CD8-positive, alpha-beta memory T cell (primary cell): ENCODE measurements at regions not wholly inside any gene's neighbourhood (a gene's known extent, or its start where the extent isn't known, plus 50 kb on each side); places are given as distances from the start of the nearest gene placed in this dataset.
"Not testable (repeated sequence)": the region's sequence is repeated elsewhere in the genome, so short reads cannot be mapped to it uniquely, and the experiment has no call there.

ENCODE experiments used
- CTCF ChIA-PET: fragments of 350-600 bp; sonication (Branson Sonifier 250); formaldehyde crosslinking; loops from one replicate; lab custom pipeline; 2021; ENCODE audit warnings: antibody characterized with exemption; lab: Charles Lee
- POLR2A ChIA-PET: fragments of 350-600 bp; sonication (Branson Sonifier 250); formaldehyde crosslinking; loops from one replicate; lab custom pipeline; 2021; ENCODE audit warnings: antibody characterized with exemption; lab: Charles Lee
- DNase-seq, 5 donors: peaks; one replicate each; pipeline versions ENCODE4 v3.0.0 to v3.0.0-alpha.2; 2020 to 2022; ENCODE audit warnings: mixed read lengths in 1 of 5
- H3K27ac ChIP-seq: one replicate; pipeline ENCODE4 v1.7.0; 2013; ENCODE audit warnings: low read depth, mild to moderate bottlenecking, low read length, moderate library complexity
- H3K27me3 ChIP-seq: 2 replicates; pipeline ENCODE4 v1.7.0; 2013; ENCODE audit warnings: low read length, mild to moderate bottlenecking; ENCODE audit not compliant: insufficient read depth, poor library complexity, severe bottlenecking
- H3K36me3 ChIP-seq: 2 replicates; pipeline ENCODE4 v1.7.0; 2013; ENCODE audit warnings: mild to moderate bottlenecking, low read length, moderate library complexity; ENCODE audit not compliant: insufficient read depth
- H3K4me1 ChIP-seq: 2 replicates; pipeline ENCODE4 v1.7.0; 2013; ENCODE audit warnings: mild to moderate bottlenecking, low read length, moderate library complexity; ENCODE audit not compliant: insufficient read depth
- H3K4me3 ChIP-seq: 2 replicates; pipeline ENCODE4 v1.7.0; 2013; ENCODE audit warnings: mild to moderate bottlenecking, low read length
- H3K9me3 ChIP-seq: 2 replicates; pipeline ENCODE4 v1.7.0; 2013; ENCODE audit warnings: mild to moderate bottlenecking, low read length
- H3K27ac Mint-ChIP-seq, 8 donors: one replicate each; pipeline ENCODE4 v1.8.0; 2020 to 2021; ENCODE audit warnings: mixed read lengths in 8 of 8, mild to moderate bottlenecking in 6 of 8, inconsistent platforms in 3 of 8, moderate library complexity in 3 of 8
- H3K27me3 Mint-ChIP-seq, 2 donors: one replicate each; pipeline ENCODE4 v1.8.0; 2020 to 2021; ENCODE audit warnings: mixed read lengths in 2 of 2, mild to moderate bottlenecking in 1 of 2, moderate library complexity in 1 of 2
- H3K36me3 Mint-ChIP-seq, 3 donors: one replicate each; pipeline ENCODE4 v1.8.0; 2020 to 2021; ENCODE audit warnings: mixed read lengths in 3 of 3, inconsistent platforms in 1 of 3, mild to moderate bottlenecking in 1 of 3
- H3K4me1 Mint-ChIP-seq, 3 donors: one replicate each; pipeline ENCODE4 v1.8.0; 2020 to 2021; ENCODE audit warnings: mixed read lengths in 3 of 3, inconsistent platforms in 1 of 3, mild to moderate bottlenecking in 1 of 3
- H3K4me3 Mint-ChIP-seq, 7 donors: one replicate each; pipeline ENCODE4 v1.8.0; 2020 to 2021; ENCODE audit warnings: mixed read lengths in 7 of 7, mild to moderate bottlenecking in 6 of 7, moderate library complexity in 4 of 7, inconsistent platforms in 2 of 7
- H3K9me3 Mint-ChIP-seq, 5 donors: one replicate each; pipeline ENCODE4 v1.8.0; 2020 to 2022; ENCODE audit warnings: mixed read lengths in 5 of 5, mild to moderate bottlenecking in 3 of 5, moderate library complexity in 2 of 5, inconsistent platforms in 1 of 5

DNA sequence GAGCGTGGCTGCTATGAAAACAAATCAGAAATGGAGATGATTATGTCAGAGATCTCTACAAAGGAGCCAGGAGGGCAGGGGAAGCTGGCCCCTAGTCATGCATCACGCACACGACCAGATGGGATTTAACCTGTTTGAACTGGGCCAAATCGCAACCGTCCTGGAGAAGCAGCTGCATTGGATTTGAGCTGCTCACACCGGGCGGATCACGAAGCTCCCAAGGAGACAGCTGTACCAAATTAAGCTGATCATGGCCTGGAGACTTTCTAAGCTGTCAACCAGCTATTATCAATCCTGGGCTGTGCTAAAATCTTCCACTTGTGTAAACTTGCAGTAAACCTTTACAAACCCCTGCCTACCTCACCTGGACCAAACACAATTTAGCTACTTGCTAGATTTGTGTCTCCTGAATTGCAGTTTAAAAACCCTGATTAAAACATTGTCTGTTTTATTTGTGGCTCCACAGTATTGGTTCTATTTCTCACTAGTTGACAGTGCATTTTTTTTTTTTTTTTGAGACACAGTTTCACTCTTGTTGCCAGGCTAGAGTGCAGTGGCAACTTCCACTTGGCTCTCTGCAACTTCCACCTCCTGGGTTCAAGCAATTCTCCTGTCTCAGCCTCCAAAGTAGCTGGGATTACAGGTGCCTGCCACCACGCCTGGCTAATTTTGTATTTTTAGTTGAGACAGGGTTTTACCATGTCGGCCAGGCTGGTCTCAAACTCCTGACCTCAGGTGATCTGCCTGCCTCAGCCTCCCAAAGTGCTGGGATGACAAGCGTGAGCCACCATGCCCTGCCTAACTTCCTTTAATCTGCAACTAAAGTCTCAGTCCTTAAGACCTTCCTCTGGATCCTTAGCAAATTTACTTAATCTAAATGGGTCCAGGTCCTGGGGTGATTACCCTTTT, 98.3 kb upstream of the GRIN2A start:
- H3K4me1 Mint-ChIP-seq = peaks cover 6 to 7% (median 6%) of the 10 kb centered on the region in 3 donors
- ChIA-PET POLR2A (no interaction called here), CTCF (no interaction called here)
- H3K36me3 Mint-ChIP-seq = peaks cover 0 to 11% (median 0%) of the 10 kb centered on the region in 3 donors
- H3K27me3 Mint-ChIP-seq = no peaks in the 10 kb centered on the region
- peaks cover 0 to 8% (median 4%) of the 10 kb centered on the region in 5 donors for H3K9me3 Mint-ChIP-seq
- no peak overlapping the region for H3K4me3 Mint-ChIP-seq
- DNase-seq = no peak
- Histone ChIP-seq H3K4me1 (peaks cover 5% of the 10 kb centered on the region), H3K9me3 (no peaks in the 10 kb centered on the region), H3K4me3 (no peak overlapping the region), H3K36me3 (no peaks in the 10 kb centered on the region), H3K27me3 (no peaks in the 10 kb centered on the region), H3K27ac (no peak overlapping the region)
- no peak overlapping the region for H3K27ac Mint-ChIP-seq

DNA sequence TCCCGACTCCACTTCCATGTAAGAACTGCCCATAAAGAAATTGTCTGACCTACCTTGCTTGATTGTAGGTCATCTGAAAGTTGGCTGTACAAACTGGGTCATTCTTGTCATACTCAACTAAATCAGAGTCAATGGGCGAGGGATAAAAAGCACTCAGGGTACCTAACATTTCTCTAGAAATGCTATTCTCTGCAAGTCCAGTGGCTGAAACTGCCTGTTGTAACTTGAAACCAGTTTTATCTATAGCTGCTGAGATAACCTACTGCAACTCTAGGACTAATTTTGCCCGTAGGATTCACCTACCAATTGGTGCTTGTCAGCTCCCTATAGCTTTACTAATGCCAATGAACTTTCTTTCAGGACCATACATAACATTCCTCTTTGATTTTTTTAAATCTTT, 100.1 kb upstream of the GRIN2A start:
- no peaks in the 10 kb centered on the region for H3K36me3 ChIP-seq
- no peak for DNase-seq
- no peak overlapping the region for H3K4me3 ChIP-seq
- Mint-ChIP-seq H3K9me3 (peaks cover 0 to 8% (median 4%) of the 10 kb centered on the region in 5 donors), H3K27me3 (no peaks in the 10 kb centered on the region), H3K4me3 (no peak overlapping the region), H3K36me3 (peaks cover 0 to 7% (median 0%) of the 10 kb centered on the region in 3 donors), H3K4me1 (no peaks in the 10 kb centered on the region), H3K27ac (no peak overlapping the region)
- ChIA-PET POLR2A (no interaction called here), CTCF (no interaction called here)
- no peak overlapping the region for H3K27ac ChIP-seq
- no peaks in the 10 kb centered on the region for H3K9me3 ChIP-seq
- H3K27me3 ChIP-seq = no peaks in the 10 kb centered on the region
- H3K4me1 ChIP-seq = no peaks in the 10 kb centered on the region

DNA sequence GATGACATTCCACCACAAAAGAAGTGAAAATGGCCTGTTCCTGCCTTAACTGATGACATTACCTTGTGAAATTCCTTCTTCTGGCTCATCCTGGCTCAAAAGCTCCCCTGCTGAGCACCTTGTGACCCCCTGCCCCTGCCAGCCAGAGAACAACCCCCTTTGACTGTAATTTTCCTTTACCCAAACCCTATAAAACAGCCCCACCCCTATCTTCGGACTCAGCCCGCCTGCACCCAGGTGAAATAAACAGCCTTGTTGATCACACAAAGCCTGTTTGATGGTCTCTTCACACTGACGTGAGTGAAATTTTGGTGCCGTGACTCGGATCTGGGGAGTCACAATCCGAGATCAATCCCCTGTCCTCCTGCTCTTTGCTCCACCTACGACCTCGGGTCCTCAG, 101.0 kb upstream of the GRIN2A start:
- H3K27me3 ChIP-seq, H3K4me1 Mint-ChIP-seq, H3K27me3 Mint-ChIP-seq, CTCF ChIA-PET, H3K36me3 Mint-ChIP-seq, H3K27ac ChIP-seq, H3K4me1 ChIP-seq, H3K9me3 ChIP-seq, H3K4me3 ChIP-seq, H3K9me3 Mint-ChIP-seq, H3K36me3 ChIP-seq, DNase-seq, H3K4me3 Mint-ChIP-seq, POLR2A ChIA-PET: not testable (repeated sequence)
- H3K27ac Mint-ChIP-seq = peak overlapping the region in 2 of 8 donors; percentile 10 to 13

DNA sequence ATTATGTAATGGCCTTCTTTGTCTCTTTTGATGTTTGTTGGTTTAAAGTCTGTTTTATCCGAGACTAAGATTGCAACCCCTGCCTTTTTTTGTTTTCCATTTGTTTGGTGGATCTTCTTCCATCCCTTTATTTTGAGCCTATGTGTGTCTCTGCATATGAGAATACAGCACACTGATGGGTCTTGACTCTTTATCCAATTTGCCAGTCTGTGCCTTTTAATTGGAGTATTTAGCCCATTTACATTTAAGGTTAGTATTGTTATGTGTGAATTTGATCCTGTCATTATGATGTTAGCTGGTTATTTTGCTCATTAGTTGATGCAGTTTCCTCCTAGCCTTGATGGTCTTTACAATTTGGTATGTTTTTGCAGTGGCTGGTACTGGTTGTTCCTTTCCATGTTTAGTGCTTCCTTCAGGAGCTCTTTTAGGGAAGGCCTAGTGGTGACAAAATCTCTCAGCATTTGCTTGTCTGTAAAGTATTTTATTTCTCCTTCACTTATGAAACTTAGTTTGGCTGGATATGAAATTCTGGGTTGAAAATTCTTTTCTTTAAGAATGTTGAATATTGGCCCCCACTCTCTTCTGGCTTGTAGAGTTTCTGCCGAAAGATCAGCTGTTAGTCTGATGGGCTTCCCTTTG, 95.3 kb upstream of the ATF7IP2 start:
- peaks cover 0 to 26% (median 8%) of the 10 kb centered on the region in 3 donors for H3K36me3 Mint-ChIP-seq
- DNase-seq, CTCF ChIA-PET, H3K27me3 ChIP-seq, H3K27ac Mint-ChIP-seq, H3K27ac ChIP-seq, H3K4me1 ChIP-seq, H3K4me1 Mint-ChIP-seq, POLR2A ChIA-PET, H3K4me3 Mint-ChIP-seq, H3K4me3 ChIP-seq, H3K9me3 ChIP-seq, H3K36me3 ChIP-seq: not testable (repeated sequence)
- H3K9me3 Mint-ChIP-seq = peaks cover 4 to 49% (median 29%) of the 10 kb centered on the region in 5 donors
- peaks cover 22 to 28% of the 10 kb centered on the region in 2 donors for H3K27me3 Mint-ChIP-seq

DNA sequence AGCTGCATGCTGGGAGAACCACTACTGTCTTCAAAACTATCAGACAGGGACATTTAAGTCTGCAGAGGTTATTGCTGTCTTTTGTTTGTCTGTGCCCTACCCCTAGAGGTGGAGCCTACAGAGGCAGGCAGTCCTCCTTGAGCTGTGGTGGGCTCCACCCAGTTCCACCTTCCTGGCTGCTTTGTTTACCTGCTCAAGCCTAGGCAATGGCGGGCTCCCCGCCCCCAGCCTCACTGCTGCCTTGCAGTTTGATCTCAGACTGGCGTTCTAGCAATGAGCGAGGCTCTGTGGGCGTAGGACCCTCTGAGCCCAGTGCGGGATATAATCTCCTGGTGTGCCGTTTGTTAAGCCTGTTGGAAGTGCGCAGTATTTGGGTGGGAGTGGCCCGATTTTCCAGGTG, 93.7 kb upstream of the ATF7IP2 start:
- H3K27ac ChIP-seq, H3K4me3 Mint-ChIP-seq, H3K9me3 ChIP-seq, H3K27me3 ChIP-seq, CTCF ChIA-PET, POLR2A ChIA-PET, H3K36me3 ChIP-seq, H3K4me3 ChIP-seq, H3K4me1 Mint-ChIP-seq, DNase-seq, H3K4me1 ChIP-seq, H3K27ac Mint-ChIP-seq: not testable (repeated sequence)
- Mint-ChIP-seq H3K27me3 (peaks cover 22 to 28% of the 10 kb centered on the region in 2 donors), H3K9me3 (peaks cover 4 to 49% (median 29%) of the 10 kb centered on the region in 5 donors), H3K36me3 (peaks cover 0 to 26% (median 8%) of the 10 kb centered on the region in 3 donors)

DNA sequence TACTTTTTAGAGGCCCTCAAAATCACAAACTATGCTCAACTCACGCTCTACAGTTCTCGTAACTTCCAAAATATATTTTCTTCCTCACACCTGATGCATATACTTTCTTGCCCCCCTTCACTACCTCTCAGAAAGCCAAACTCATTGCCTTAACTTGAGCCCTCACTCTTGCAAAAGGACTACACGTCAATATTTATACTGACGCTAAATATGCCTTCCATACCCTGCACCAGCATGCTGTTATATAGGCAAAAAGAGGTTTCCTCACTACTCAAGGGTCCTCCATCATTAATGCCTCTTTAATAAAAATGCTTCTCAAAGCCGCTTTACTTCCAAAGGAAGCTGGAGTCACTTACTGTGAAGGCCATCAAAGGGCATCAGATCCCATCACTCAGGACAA, 92.9 kb upstream of the ATF7IP2 start:
- Mint-ChIP-seq H3K27me3 (peaks cover 22 to 28% of the 10 kb centered on the region in 2 donors), H3K9me3 (peaks cover 4 to 49% (median 29%) of the 10 kb centered on the region in 5 donors), H3K36me3 (peaks cover 0 to 26% (median 8%) of the 10 kb centered on the region in 3 donors)
- H3K27ac Mint-ChIP-seq, H3K4me3 Mint-ChIP-seq, H3K36me3 ChIP-seq, H3K27me3 ChIP-seq, H3K9me3 ChIP-seq, DNase-seq, H3K27ac ChIP-seq, H3K4me1 ChIP-seq, CTCF ChIA-PET, H3K4me3 ChIP-seq, POLR2A ChIA-PET, H3K4me1 Mint-ChIP-seq: not testable (repeated sequence)

DNA sequence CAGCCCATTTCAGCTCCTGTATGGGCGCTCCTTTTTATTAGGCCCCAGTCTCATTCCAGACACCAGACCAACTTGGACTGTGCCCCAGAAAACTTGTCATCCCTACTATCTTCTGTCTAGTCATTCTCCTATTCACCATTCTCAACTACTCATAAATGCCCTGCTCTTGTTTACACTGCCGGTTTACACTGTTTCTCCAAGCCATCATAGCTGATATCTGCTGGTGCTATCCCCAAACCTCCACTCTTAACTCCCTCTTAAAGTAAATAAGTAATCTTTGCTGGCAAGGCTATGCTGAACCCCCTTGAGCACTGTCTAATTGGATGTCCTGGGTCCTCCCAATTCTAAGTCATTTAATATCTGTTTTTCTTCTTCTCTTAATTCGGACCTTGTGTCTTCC, 91.7 kb upstream of the ATF7IP2 start:
- Mint-ChIP-seq H3K9me3 (peaks cover 4 to 47% (median 29%) of the 10 kb centered on the region in 5 donors), H3K27me3 (peaks cover 22 to 28% of the 10 kb centered on the region in 2 donors), H3K36me3 (peaks cover 0 to 26% (median 8%) of the 10 kb centered on the region in 3 donors)
- POLR2A ChIA-PET, H3K4me1 Mint-ChIP-seq, H3K9me3 ChIP-seq, H3K36me3 ChIP-seq, H3K4me1 ChIP-seq, H3K4me3 ChIP-seq, DNase-seq, H3K27ac Mint-ChIP-seq, H3K4me3 Mint-ChIP-seq, H3K27me3 ChIP-seq, H3K27ac ChIP-seq: not testable (repeated sequence)
- CTCF ChIA-PET = interaction anchor here (1.2 kb wide), 1 partner anchor 215 kb away, joined by 3 read pairs; no protein-coding TSS in a partner anchor

DNA sequence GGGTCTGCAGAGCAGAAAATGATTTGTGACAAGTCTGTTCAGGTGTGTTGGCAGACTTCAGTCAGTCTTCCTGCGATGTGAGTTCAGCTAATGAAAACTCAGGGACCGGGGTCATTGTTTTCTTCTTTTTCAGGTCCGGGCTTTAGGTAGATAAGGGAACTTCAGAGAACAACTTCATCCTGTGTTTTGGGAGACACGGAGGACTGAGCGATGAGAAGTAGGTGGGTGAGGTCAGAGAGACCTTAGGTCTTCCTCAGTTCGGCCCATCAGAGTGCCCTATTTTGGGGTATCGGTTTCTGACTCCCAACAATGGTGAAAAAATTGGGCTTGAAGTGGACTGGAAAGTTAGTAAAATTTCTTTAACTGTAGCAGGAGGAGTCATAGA, 88.9 kb upstream of the ATF7IP2 start:
- no peak for DNase-seq
- peaks cover 0 to 20% (median 6%) of the 10 kb centered on the region in 3 donors for H3K36me3 Mint-ChIP-seq
- no peaks in the 10 kb centered on the region for H3K9me3 ChIP-seq
- CTCF ChIA-PET = no interaction called here
- no peak overlapping the region for H3K27ac Mint-ChIP-seq
- POLR2A ChIA-PET = no interaction called here
- no peak overlapping the region for H3K4me3 Mint-ChIP-seq
- no peak overlapping the region for H3K27ac ChIP-seq
- H3K27me3 Mint-ChIP-seq = peaks cover 11 to 22% of the 10 kb centered on the region in 2 donors
- no peaks in the 10 kb centered on the region for H3K4me1 ChIP-seq
- H3K4me3 ChIP-seq = no peak overlapping the region
- no peaks in the 10 kb centered on the region for H3K36me3 ChIP-seq
- no peaks in the 10 kb centered on the region for H3K27me3 ChIP-seq
- H3K4me1 Mint-ChIP-seq = no peaks in the 10 kb centered on the region
- peaks cover 0 to 24% (median 16%) of the 10 kb centered on the region in 5 donors for H3K9me3 Mint-ChIP-seq
